ENCODE measurements at regions not wholly inside any gene's neighbourhood (a gene's known extent, or its start where the extent isn't known, plus 50 kb on each side); places are given as distances from the start of the nearest gene placed in this dataset.
"Not testable (repeated sequence)": the region's sequence is repeated elsewhere in the genome, so short reads cannot be mapped to it uniquely, and the experiment has no call there.

DNA sequence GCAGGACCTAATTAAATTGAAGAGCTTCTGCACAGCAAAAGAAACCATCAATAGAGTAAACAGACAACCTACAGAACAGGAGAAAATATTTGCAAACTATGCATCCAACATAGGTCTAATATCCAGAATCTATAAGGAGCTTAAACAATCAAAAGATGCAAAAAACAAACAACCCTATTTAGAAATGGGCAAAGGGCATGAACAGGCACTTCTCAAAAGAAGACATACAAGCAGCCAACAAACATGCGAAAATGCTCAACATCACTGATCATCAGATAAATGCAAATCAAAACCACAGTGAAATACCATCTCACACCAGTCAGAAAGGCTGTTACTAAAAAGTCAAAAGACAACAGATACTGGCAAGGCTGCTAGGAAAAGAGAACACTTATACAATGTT is 189.2 kb downstream of the CYP26B1 start:
- not testable (repeated sequence) for DNase-seq (ENCODE audit: low spot score)

DNA sequence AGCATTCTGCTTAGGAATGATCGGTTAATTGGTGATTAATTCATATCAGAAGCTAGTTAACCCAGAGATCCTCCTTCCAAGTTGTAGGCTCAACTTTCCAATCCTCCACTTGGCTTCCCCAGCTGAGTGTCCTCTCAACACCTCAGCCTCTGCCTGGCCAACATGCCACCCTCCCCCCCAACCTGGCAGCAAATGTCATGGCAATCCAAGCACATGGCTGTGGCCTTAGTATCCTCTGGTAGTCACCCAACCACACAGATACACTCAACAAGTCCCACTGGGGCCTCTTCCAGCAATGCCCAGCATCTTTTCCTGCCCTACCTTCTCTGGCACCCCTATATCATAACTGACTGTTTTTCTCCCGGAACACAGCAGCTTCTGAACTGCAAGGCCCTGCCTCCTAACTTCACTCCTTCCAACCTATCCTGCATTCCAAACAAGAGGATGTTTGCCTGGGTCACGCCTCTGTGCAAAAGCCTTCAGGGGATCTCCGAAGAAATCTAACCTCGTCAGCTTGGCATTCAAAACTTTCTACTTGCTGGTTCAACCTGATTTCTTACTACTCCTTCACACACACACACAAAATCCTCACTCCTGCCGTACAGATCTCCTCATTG is 195.0 kb downstream of the CYP26B1 start:
- no peak for DNase-seq (ENCODE audit: low spot score)

GRCh38 chr2:71951718-71952404 is 195.8 kb downstream of the CYP26B1 start:
- DNase-seq (ENCODE audit: low spot score) = no peak

- DNase-seq (ENCODE audit: low spot score) = no peak
Observed at GRCh38 chr2:71951083-71951468, 196.6 kb downstream of the CYP26B1 start.

- DNase-seq (ENCODE audit: low spot score) = peak; percentile 51
Observed at GRCh38 chr2:71950256-71951082, 197.2 kb downstream of the CYP26B1 start.

DNA sequence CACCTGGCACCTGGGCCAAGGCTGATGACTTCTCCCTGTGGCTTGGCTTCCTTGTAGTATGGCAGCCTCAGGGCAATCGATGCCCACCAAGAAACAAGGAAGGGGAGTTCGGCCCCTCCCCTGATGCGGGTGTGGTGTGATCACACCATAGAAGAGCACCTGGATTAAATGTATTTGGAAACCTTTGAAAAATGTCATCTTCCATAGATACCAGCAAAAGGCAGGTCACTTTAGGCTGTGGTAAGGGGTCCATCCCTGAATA is 198.2 kb downstream of the CYP26B1 start:
- no peak for DNase-seq (ENCODE audit: low spot score)

GRCh38 chr2:71948781-71949536 is 198.7 kb downstream of the CYP26B1 start:
- peak; percentile 90 for DNase-seq (ENCODE audit: low spot score)

- DNase-seq (ENCODE audit: low spot score) = no peak
Observed at GRCh38 chr2:71947809-71948208, 199.9 kb downstream of the CYP26B1 start.

DNA sequence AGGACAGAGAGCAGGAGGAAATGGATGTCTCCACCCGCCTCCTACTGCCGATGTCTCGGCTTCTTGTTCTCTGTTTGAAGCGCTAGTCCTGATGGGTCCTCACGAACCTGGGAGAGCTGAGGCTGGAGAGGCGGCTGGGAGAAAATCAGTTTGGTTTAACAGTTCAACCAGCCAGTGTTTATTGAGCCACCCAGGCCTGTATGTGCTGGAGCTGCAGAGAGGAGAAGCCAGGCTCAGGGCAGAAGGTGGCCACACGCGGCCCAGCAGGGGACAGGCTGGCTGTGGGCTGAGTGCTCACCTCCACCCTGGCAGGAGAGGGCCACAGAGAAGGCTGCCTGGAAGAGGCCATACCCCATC is 202.1 kb downstream of the CYP26B1 start:
- DNase-seq (ENCODE audit: low spot score) = no peak

- peak; percentile 21 for DNase-seq (ENCODE audit: low spot score)
Observed at GRCh38 chr2:71944806-71945602, 202.7 kb downstream of the CYP26B1 start.

DNA sequence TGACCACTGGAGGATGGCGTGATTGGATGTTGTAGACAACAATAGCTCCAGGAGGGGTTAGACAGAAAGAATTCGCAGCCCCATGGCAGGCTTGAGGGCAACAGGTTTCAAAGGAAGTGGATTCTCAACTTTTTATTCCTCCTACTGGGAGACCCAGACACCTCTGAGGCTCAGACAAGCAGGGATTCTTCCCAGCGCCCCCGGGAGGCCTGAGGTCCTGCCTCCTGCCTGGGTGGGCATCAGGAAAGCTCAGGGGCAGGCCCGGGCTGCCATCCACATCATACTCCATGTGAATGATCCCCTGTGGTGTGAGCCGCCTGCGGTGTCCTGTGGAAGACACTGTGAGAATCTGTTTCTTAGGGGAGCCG is 203.5 kb downstream of the CYP26B1 start:
- peak; percentile 1 for DNase-seq (ENCODE audit: low spot score)

DNA sequence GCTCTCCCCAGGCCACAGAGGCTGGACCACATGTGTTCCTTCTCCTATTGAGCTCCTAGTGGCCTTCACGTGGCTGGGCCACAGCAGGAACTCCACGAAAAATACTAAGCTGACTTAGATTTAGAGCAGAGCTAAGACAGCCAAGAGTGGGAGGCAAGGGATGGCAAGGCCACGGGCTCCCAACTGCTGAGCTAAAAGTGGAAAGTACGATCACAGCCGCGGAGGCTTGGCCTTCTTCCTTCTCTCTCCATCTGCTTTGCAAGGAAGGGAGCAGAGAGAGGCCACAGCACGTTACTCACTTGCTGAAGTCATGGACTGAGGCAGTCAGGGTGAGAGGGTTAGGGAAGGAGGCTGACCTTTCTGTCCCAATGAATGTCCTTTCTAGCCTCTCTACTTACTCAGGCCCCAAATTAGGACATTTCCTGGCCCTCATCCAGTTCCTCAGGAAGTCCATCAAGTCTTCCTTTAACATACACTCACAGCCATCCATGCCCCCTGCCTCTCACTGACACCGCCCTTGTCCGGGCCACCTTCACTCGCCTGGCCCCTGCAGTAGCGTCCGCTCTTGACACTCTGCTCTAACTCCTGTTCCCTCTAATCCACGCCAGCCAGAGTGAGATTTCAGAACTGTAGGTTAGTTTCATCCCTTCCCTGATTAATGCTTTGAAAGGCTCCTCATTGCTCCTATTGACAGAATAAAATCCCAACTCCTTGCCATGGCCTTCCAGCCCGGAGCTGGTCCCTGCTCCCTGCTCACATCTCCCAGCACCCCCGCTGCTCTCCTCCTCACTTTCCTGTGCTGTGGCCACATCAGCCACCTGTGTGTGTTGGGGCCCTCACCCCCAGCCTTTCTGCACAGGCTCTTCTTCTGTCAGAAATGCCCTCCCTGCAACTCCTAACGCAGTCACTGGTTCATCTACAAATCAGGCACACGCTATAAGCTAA is 204.2 kb downstream of the CYP26B1 start:
- peak; percentile 49 for DNase-seq (ENCODE audit: low spot score)

GRCh38 chr2:71941726-71942525 is 205.7 kb downstream of the CYP26B1 start:
- DNase-seq (ENCODE audit: low spot score) = peak; percentile 14

DNA sequence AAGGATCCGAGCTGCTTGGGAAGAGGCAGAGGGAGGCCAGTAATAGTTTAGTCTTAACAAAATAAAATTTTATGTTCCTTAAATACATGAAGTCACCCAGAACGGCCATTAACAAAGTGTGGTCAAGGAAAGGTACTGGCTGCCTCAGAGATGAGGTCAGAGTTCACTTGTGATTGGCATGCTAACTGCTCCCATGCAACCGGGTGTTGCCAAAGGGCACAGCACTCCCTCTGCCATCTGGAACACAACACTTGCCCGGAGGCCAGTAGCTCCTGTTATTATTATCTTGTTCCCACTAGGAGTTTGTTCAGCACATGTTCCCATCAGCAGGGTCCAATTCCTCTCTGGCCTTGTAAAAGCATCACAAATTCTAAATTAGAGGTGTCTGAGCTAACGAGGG is 207.0 kb downstream of the CYP26B1 start:
- peak; percentile 7 for DNase-seq (ENCODE audit: low spot score)

- DNase-seq (ENCODE audit: low spot score) = peak; percentile 47
Observed at GRCh38 chr2:71939588-71940535, 207.8 kb downstream of the CYP26B1 start.

- peak; percentile 1 for DNase-seq (ENCODE audit: low spot score)
Observed at GRCh38 chr2:71938659-71939587, 208.7 kb downstream of the CYP26B1 start.

- DNase-seq (ENCODE audit: low spot score) = no peak
Observed at GRCh38 chr2:71938108-71938507, 209.6 kb downstream of the CYP26B1 start.

DNA sequence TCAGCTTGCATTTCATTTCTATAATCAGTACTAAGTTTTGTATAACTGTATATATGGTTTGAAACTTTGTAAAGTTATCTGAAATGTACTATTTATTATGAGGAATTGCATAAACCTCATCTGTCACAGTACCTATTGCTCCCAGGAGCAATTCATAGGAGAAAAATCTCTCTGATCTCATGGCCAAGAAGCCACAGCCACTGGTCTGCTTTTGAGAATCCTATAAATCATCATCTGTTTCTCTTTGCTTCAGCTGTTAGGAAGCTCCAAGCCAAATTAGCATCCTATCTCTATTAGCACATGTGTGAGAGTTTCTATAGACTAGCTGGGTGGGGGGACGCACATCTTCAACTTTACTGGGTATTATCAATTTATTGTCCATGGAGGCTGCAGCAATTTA is 210.3 kb downstream of the CYP26B1 start:
- peak; percentile 6 for DNase-seq (ENCODE audit: low spot score)

Data from GM03348 (cell line).